ENCODE measurements at regions not wholly inside any gene's neighbourhood (a gene's known extent, or its start where the extent isn't known, plus 50 kb on each side); places are given as distances from the start of the nearest gene placed in this dataset.

GRCh38 chr7:42812779-42813178, 99.1 kb downstream of the C7orf25 start:
- no peak overlapping the region for H3K4me3 ChIP-seq (ENCODE audit: low read length)

GRCh38 chr7:42805601-42806000, 106.3 kb downstream of the C7orf25 start:
- 93% methylated on average over 2 of the region's 2 CpGs for WGBS
- no peak for ATAC-seq
- H3K4me3 ChIP-seq (ENCODE audit: low read length), result no peak overlapping the region
- no peak overlapping the region for H3K27ac ChIP-seq (ENCODE audit: low read length)
- H3K27me3 ChIP-seq (ENCODE audit: control insufficient read depth, insufficient read depth), result no peaks in the 10 kb centered on the region
- H3K9me3 ChIP-seq (ENCODE audit: control insufficient read depth, low read length), result peaks cover 6% of the 10 kb centered on the region
- intact Hi-C loops (cut with DNase I), result no loop called here
- no peaks in the 10 kb centered on the region for H3K4me1 ChIP-seq (ENCODE audit: control insufficient read depth, insufficient read depth, low read length)
- DNase-seq, result no peak

More at GRCh38 chr7:42812779-42813178, 99.1 kb downstream of the C7orf25 start:
- 97% methylated on average over 1 of the region's 1 CpG for WGBS
- Histone ChIP-seq H3K9me3 (ENCODE audit: control insufficient read depth, low read length) (no peaks in the 10 kb centered on the region), H3K27me3 (ENCODE audit: control insufficient read depth, insufficient read depth) (no peaks in the 10 kb centered on the region), H3K27ac (ENCODE audit: low read length) (no peak overlapping the region), H3K4me1 (ENCODE audit: control insufficient read depth, insufficient read depth, low read length) (no peaks in the 10 kb centered on the region)
- DNase-seq, result no peak
- no peak for ATAC-seq
- intact Hi-C loops (cut with DNase I), result no loop called here

GRCh38 chr7:42794673-42795072, 117.2 kb downstream of the C7orf25 start:
- Histone ChIP-seq H3K4me3 (ENCODE audit: low read length) (no peak overlapping the region), H3K9me3 (ENCODE audit: control insufficient read depth, low read length) (no peaks in the 10 kb centered on the region), H3K4me1 (ENCODE audit: control insufficient read depth, insufficient read depth, low read length) (no peaks in the 10 kb centered on the region), H3K27ac (ENCODE audit: low read length) (no peak overlapping the region), H3K27me3 (ENCODE audit: control insufficient read depth, insufficient read depth) (no peaks in the 10 kb centered on the region)
- ATAC-seq, result no peak
- 94% methylated on average over 19 of the region's 19 CpGs for WGBS
- intact Hi-C loops (cut with DNase I), result no loop called here
- DNase-seq, result no peak

GRCh38 chr7:42792841-42793240, 119.0 kb downstream of the C7orf25 start:
- DNase-seq (no peak), ATAC-seq (no peak)
- WGBS, result 84% methylated on average over 3 of the region's 3 CpGs
- intact Hi-C loops (cut with DNase I), result no loop called here
- Histone ChIP-seq H3K9me3 (ENCODE audit: control insufficient read depth, low read length) (no peaks in the 10 kb centered on the region), H3K27me3 (ENCODE audit: control insufficient read depth, insufficient read depth) (no peaks in the 10 kb centered on the region), H3K27ac (ENCODE audit: low read length) (no peak overlapping the region), H3K4me3 (ENCODE audit: low read length) (no peak overlapping the region), H3K4me1 (ENCODE audit: control insufficient read depth, insufficient read depth, low read length) (no peaks in the 10 kb centered on the region)

GRCh38 chr7:42790196-42790595, 121.7 kb downstream of the C7orf25 start:
- intact Hi-C loops (cut with DNase I), result no loop called here
- H3K4me1 ChIP-seq (ENCODE audit: control insufficient read depth, insufficient read depth, low read length), result no peaks in the 10 kb centered on the region
- ATAC-seq (no peak), DNase-seq (no peak)
- WGBS, result 51% methylated on average over 1 of the region's 1 CpG
- H3K27ac ChIP-seq (ENCODE audit: low read length), result no peak overlapping the region
- H3K27me3 ChIP-seq (ENCODE audit: control insufficient read depth, insufficient read depth), result no peaks in the 10 kb centered on the region
- H3K4me3 ChIP-seq (ENCODE audit: low read length), result no peak overlapping the region
- no peaks in the 10 kb centered on the region for H3K9me3 ChIP-seq (ENCODE audit: control insufficient read depth, low read length)

- 87% methylated on average over 4 of the region's 4 CpGs for WGBS
- no peak overlapping the region for H3K27ac ChIP-seq (ENCODE audit: low read length)
- H3K9me3 ChIP-seq (ENCODE audit: control insufficient read depth, low read length), result no peaks in the 10 kb centered on the region
- no peaks in the 10 kb centered on the region for H3K4me1 ChIP-seq (ENCODE audit: control insufficient read depth, insufficient read depth, low read length)
- no peaks in the 10 kb centered on the region for H3K27me3 ChIP-seq (ENCODE audit: control insufficient read depth, insufficient read depth)
- ATAC-seq (no peak), DNase-seq (no peak)
- no peak overlapping the region for H3K4me3 ChIP-seq (ENCODE audit: low read length)
- intact Hi-C loops (cut with DNase I), result no loop called here
Measured at GRCh38 chr7:42774436-42774835, 137.4 kb downstream of the C7orf25 start.

GRCh38 chr7:42770114-42770513, 141.8 kb downstream of the C7orf25 start:
- H3K9me3 ChIP-seq (ENCODE audit: control insufficient read depth, low read length), result no peaks in the 10 kb centered on the region
- H3K27ac ChIP-seq (ENCODE audit: low read length), result no peak overlapping the region
- no peaks in the 10 kb centered on the region for H3K4me1 ChIP-seq (ENCODE audit: control insufficient read depth, insufficient read depth, low read length)
- no peaks in the 10 kb centered on the region for H3K27me3 ChIP-seq (ENCODE audit: control insufficient read depth, insufficient read depth)
- no peak overlapping the region for H3K4me3 ChIP-seq (ENCODE audit: low read length)
- 92% methylated on average over 3 of the region's 3 CpGs for WGBS
- DNase-seq (no peak), ATAC-seq (no peak)
- intact Hi-C loops (cut with DNase I), result no loop called here

DNA sequence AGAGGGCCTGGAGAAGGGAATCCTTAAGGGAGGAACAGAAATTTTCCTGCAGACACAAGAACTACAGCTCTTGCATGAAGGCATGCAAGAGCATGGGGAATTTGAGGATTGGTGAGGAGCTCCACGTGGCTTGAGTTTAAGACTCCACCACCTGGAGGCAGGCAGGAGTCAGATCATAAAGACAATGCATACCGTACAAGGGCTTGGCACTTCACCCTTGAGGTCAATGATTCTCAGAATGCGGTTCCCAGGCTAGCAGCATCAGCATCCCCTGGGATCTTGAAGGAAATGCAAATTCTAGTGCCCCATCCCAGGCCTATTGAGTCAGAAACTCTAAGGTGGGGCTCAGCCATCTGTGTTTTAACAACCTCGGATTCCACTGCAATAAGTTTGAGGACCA, 143.8 kb downstream of the C7orf25 start:
- 71% methylated on average over 4 of the region's 4 CpGs for WGBS
- H3K4me1 ChIP-seq (ENCODE audit: control insufficient read depth, insufficient read depth, low read length), result no peaks in the 10 kb centered on the region

DNA sequence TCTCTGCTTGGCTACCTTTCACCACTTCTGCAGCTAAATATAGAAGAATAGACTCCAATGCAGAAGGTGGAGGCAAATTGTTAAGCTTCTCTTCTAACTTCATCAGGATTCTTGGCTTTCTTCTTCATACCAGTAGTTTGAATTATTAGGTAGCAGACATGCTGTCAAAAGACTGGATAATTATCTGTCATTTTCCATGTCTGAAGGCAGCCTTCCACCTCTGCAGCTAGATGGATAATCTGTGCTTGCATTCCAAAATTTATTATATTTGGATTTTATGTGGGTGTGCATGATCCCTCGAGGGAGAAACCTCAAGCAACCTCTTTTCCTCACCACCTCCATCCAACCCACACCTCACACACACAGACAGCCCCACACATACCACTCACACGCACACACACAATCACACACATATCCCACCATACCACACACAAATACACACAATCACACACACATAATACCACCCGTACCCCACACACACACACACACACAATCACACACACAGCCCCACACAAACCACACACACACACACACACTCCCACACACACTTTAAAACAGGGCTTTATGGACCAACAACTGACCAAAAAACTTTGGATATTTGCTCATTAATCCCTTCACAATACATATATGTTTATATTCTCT, 145.0 kb downstream of the C7orf25 start:
- no peaks in the 10 kb centered on the region for H3K4me1 ChIP-seq (ENCODE audit: control insufficient read depth, insufficient read depth, low read length)
- WGBS, result 75% methylated on average over 3 of the region's 3 CpGs
- H3K4me3 ChIP-seq (ENCODE audit: low read length), result no peak overlapping the region
- intact Hi-C loops (cut with DNase I), result no loop called here
- no peaks in the 10 kb centered on the region for H3K27me3 ChIP-seq (ENCODE audit: control insufficient read depth, insufficient read depth)
- no peak for ATAC-seq
- no peak for DNase-seq
- no peaks in the 10 kb centered on the region for H3K9me3 ChIP-seq (ENCODE audit: control insufficient read depth, low read length)
- H3K27ac ChIP-seq (ENCODE audit: low read length), result no peak overlapping the region

More for the DNA sequence above, 143.8 kb downstream of the C7orf25 start:
- no peak overlapping the region for H3K27ac ChIP-seq (ENCODE audit: low read length)
- no peaks in the 10 kb centered on the region for H3K27me3 ChIP-seq (ENCODE audit: control insufficient read depth, insufficient read depth)
- ATAC-seq (no peak), DNase-seq (no peak)
- intact Hi-C loops (cut with DNase I), result no loop called here
- no peak overlapping the region for H3K4me3 ChIP-seq (ENCODE audit: low read length)
- H3K9me3 ChIP-seq (ENCODE audit: control insufficient read depth, low read length), result no peaks in the 10 kb centered on the region

- WGBS, result 87% methylated on average over 2 of the region's 2 CpGs
- intact Hi-C loops (cut with DNase I), result no loop called here
Measured at GRCh38 chr7:42765931-42766330, 145.9 kb downstream of the C7orf25 start.

GRCh38 chr7:42763137-42763551, 148.7 kb downstream of the C7orf25 start:
- intact Hi-C loops (cut with DNase I), result no loop called here
- DNase-seq (no peak), ATAC-seq (no peak)
- no peaks in the 10 kb centered on the region for H3K4me1 ChIP-seq (ENCODE audit: control insufficient read depth, insufficient read depth, low read length)
- 80% methylated on average over 6 of the region's 6 CpGs for WGBS
- H3K27ac ChIP-seq (ENCODE audit: low read length), result no peak overlapping the region
- no peak overlapping the region for H3K4me3 ChIP-seq (ENCODE audit: low read length)
- H3K9me3 ChIP-seq (ENCODE audit: control insufficient read depth, low read length), result no peaks in the 10 kb centered on the region
- no peaks in the 10 kb centered on the region for H3K27me3 ChIP-seq (ENCODE audit: control insufficient read depth, insufficient read depth)

More at GRCh38 chr7:42765931-42766330, 145.9 kb downstream of the C7orf25 start:
- no peak overlapping the region for H3K4me3 ChIP-seq (ENCODE audit: low read length)
- H3K4me1 ChIP-seq (ENCODE audit: control insufficient read depth, insufficient read depth, low read length), result no peaks in the 10 kb centered on the region
- H3K27me3 ChIP-seq (ENCODE audit: control insufficient read depth, insufficient read depth), result no peaks in the 10 kb centered on the region
- H3K27ac ChIP-seq (ENCODE audit: low read length), result no peak overlapping the region
- H3K9me3 ChIP-seq (ENCODE audit: control insufficient read depth, low read length), result no peaks in the 10 kb centered on the region
- DNase-seq, result no peak
- no peak for ATAC-seq

DNA sequence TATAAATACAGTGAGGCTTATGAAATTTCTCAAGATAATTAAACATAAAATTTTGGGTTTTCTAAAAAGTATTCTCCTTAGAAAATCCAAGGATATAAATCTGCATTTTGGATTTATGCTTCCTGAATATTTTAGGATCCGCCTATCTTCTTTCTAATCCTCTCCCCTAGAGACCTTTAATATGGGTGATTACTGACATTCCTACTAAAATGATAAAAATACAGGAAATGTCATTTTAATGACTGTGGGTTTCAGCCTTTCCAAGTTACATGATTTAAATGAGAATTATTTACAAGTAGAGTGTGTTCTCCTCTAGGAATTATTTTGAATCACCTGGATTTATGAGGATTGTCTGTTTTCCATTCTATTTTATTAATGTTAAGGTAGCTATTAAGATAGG, 150.4 kb downstream of the C7orf25 start:
- ATAC-seq (no peak), DNase-seq (no peak)
- no peaks in the 10 kb centered on the region for H3K4me1 ChIP-seq (ENCODE audit: control insufficient read depth, insufficient read depth, low read length)
- 67% methylated on average over 1 of the region's 1 CpG for WGBS
- no peaks in the 10 kb centered on the region for H3K9me3 ChIP-seq (ENCODE audit: control insufficient read depth, low read length)
- intact Hi-C loops (cut with DNase I), result no loop called here
- H3K27me3 ChIP-seq (ENCODE audit: control insufficient read depth, insufficient read depth), result no peaks in the 10 kb centered on the region
- H3K27ac ChIP-seq (ENCODE audit: low read length), result no peak overlapping the region
- H3K4me3 ChIP-seq (ENCODE audit: low read length), result no peak overlapping the region
